Gastrocnemius medialis (tissue), 4 donors: ENCODE measurements at regions not wholly inside any gene's neighbourhood (a gene's known extent, or its start where the extent isn't known, plus 50 kb on each side); places are given as distances from the start of the nearest gene placed in this dataset.

Experiments used
- POLR2A ChIP-seq, 2 donors: fragments of 450-650 bp; IDR thresholded peaks; one replicate each; pipeline ENCODE4 v1.6.1; 2017; ENCODE audit warnings: antibody characterized with exemption in 2 of 2, mild to moderate bottlenecking in 2 of 2, moderate library complexity in 2 of 2
- TF ChIP-seq, protein P1 (sequence below), 5 experiments: fragments of 450-650 bp in 3 of 5; fragments of 200-600 bp in 2 of 5; sonication (generic) in 2 of 5; IDR thresholded peaks in 4 of 5; conservative IDR thresholded peaks in 1 of 5; 1 replicate in 4 of 5; 2 replicates in 1 of 5; pipeline ENCODE4 v1.5.1; 2016 to 2019; ENCODE audit warnings: antibody characterized with exemption in 5 of 5, mild to moderate bottlenecking in 3 of 5, moderate library complexity in 3 of 5

DNA sequence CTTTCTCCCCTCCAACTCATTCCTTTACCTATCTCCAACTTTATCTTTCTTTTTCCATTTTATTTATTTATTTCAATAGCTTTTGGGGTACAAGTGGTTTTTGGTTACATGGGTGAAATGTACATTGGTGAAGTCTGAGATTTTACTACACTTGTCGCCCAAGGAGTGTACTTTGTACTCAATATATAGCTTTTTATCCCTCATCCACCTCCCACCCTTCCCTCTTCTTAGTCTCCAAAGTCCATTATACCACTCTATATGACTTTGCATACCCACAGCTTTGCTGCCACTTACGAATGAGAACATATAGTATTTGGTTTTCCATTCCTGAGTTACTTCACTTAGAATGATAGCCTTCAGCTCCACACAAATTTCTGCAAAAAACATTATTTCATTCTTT is 152.6 kb upstream of the NUDT4 start:
- TF ChIP-seq, protein P1, sequence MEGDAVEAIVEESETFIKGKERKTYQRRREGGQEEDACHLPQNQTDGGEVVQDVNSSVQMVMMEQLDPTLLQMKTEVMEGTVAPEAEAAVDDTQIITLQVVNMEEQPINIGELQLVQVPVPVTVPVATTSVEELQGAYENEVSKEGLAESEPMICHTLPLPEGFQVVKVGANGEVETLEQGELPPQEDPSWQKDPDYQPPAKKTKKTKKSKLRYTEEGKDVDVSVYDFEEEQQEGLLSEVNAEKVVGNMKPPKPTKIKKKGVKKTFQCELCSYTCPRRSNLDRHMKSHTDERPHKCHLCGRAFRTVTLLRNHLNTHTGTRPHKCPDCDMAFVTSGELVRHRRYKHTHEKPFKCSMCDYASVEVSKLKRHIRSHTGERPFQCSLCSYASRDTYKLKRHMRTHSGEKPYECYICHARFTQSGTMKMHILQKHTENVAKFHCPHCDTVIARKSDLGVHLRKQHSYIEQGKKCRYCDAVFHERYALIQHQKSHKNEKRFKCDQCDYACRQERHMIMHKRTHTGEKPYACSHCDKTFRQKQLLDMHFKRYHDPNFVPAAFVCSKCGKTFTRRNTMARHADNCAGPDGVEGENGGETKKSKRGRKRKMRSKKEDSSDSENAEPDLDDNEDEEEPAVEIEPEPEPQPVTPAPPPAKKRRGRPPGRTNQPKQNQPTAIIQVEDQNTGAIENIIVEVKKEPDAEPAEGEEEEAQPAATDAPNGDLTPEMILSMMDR (IDR thresholded peaks at IDR 0.05 in 4 of 5, conservative IDR thresholded peaks at IDR 0.05 in 1 of 5): no peak
- no peak for TF ChIP-seq POLR2A (IDR thresholded peaks at IDR 0.05)
